ENCODE measurements at regions not wholly inside any gene's neighbourhood (a gene's known extent, or its start where the extent isn't known, plus 50 kb on each side); places are given as distances from the start of the nearest gene placed in this dataset.

- TF ChIP-seq POLR2AphosphoS5 (IDR thresholded peaks at IDR 0.05; ENCODE audit: low read depth) (no peak), REST (IDR thresholded peaks at IDR 0.05; ENCODE audit: insufficient replicate concordance, low read depth) (no peak), SPI1 (IDR thresholded peaks at IDR 0.05; ENCODE audit: borderline replicate concordance, low read depth) (no peak), GABPA (IDR thresholded peaks at IDR 0.05; ENCODE audit: low read depth) (no peak)
- TF ChIP-seq, protein P1, sequence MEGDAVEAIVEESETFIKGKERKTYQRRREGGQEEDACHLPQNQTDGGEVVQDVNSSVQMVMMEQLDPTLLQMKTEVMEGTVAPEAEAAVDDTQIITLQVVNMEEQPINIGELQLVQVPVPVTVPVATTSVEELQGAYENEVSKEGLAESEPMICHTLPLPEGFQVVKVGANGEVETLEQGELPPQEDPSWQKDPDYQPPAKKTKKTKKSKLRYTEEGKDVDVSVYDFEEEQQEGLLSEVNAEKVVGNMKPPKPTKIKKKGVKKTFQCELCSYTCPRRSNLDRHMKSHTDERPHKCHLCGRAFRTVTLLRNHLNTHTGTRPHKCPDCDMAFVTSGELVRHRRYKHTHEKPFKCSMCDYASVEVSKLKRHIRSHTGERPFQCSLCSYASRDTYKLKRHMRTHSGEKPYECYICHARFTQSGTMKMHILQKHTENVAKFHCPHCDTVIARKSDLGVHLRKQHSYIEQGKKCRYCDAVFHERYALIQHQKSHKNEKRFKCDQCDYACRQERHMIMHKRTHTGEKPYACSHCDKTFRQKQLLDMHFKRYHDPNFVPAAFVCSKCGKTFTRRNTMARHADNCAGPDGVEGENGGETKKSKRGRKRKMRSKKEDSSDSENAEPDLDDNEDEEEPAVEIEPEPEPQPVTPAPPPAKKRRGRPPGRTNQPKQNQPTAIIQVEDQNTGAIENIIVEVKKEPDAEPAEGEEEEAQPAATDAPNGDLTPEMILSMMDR (IDR thresholded peaks at IDR 0.05; ENCODE audit: insufficient read depth, low read length), result no peak
- no peak overlapping the region for H3K27ac ChIP-seq (replicated peaks)
- no peak for DNase-seq (ENCODE audit: low read depth in 1 of 2, low spot score in 1 of 2)
These were observed 1210.3 kb upstream of the ZEB2 start for GRCh38 chr2:145729993-145730770.

DNA sequence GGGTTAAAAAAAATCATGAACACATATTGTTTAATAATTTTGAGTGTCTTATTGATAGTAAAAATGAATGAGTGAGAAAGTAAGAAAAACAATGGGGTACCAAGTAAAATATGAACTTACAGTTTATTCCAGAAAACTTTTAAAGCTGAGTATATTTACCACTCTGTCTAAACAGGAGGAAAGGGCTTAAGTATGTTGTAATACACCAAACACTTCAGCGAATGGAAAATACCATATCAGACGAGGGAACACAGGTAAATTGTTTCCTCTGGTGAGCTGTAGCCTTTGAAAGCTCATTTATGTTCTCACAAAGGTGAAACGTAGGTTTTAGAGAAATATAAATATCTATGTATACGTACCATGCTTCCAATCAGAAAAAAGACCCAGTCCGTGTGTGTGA is 1209.6 kb upstream of the ZEB2 start:
- no peak for TF ChIP-seq POLR2AphosphoS5 (IDR thresholded peaks at IDR 0.05; ENCODE audit: low read depth)
- TF ChIP-seq, protein P1 (IDR thresholded peaks at IDR 0.05; ENCODE audit: insufficient read depth, low read length), result no peak
- no peak for TF ChIP-seq SPI1 (IDR thresholded peaks at IDR 0.05; ENCODE audit: borderline replicate concordance, low read depth)
- no peak for TF ChIP-seq REST (IDR thresholded peaks at IDR 0.05; ENCODE audit: insufficient replicate concordance, low read depth)
- TF ChIP-seq GABPA (IDR thresholded peaks at IDR 0.05; ENCODE audit: low read depth), result no peak
- no peak for DNase-seq (ENCODE audit: low read depth in 1 of 2, low spot score in 1 of 2)
- Histone ChIP-seq H3K27me3 (ENCODE audit: insufficient read depth, poor library complexity, severe bottlenecking) (no peaks in the 10 kb centered on the region), H3K4me3 (replicated peaks; ENCODE audit: insufficient read depth, low read length) (no peak overlapping the region), H3K27ac (replicated peaks) (no peak overlapping the region)

More at GRCh38 chr2:145729993-145730770, 1210.3 kb upstream of the ZEB2 start:
- Histone ChIP-seq H3K4me3 (replicated peaks; ENCODE audit: insufficient read depth, low read length) (no peak overlapping the region), H3K27me3 (ENCODE audit: insufficient read depth, poor library complexity, severe bottlenecking) (no peaks in the 10 kb centered on the region)

GRCh38 chr2:145728511-145728910 is 1208.6 kb upstream of the ZEB2 start:
- Histone ChIP-seq H3K4me3 (replicated peaks; ENCODE audit: insufficient read depth, low read length) (no peak overlapping the region), H3K27me3 (ENCODE audit: insufficient read depth, poor library complexity, severe bottlenecking) (no peaks in the 10 kb centered on the region), H3K27ac (replicated peaks) (no peak overlapping the region)
- no peak for DNase-seq (ENCODE audit: low read depth in 1 of 2, low spot score in 1 of 2)
- TF ChIP-seq SPI1 (IDR thresholded peaks at IDR 0.05; ENCODE audit: borderline replicate concordance, low read depth) (no peak), REST (IDR thresholded peaks at IDR 0.05; ENCODE audit: insufficient replicate concordance, low read depth) (no peak)

Measured in HL-60 (cell line).